ENCODE measurements at regions not wholly inside any gene's neighbourhood (a gene's known extent, or its start where the extent isn't known, plus 50 kb on each side); places are given as distances from the start of the nearest gene placed in this dataset.
"Not testable (repeated sequence)": the region's sequence is repeated elsewhere in the genome, so short reads cannot be mapped to it uniquely, and the experiment has no call there.

- no peak for DNase-seq
Observed at GRCh38 chr2:136327162-136327852, 209.4 kb upstream of the CXCR4 start.

GRCh38 chr2:136325844-136326331 is 207.9 kb upstream of the CXCR4 start:
- no peak for DNase-seq

GRCh38 chr2:136324966-136325365 is 207.0 kb upstream of the CXCR4 start:
- DNase-seq: no peak

GRCh38 chr2:136323935-136324334 is 206.0 kb upstream of the CXCR4 start:
- no peak for DNase-seq

GRCh38 chr2:136323195-136323594 is 205.2 kb upstream of the CXCR4 start:
- DNase-seq: no peak

GRCh38 chr2:136322428-136322827 is 204.5 kb upstream of the CXCR4 start:
- DNase-seq: no peak

GRCh38 chr2:136319651-136320050 is 201.7 kb upstream of the CXCR4 start:
- DNase-seq: no peak

- no peak for DNase-seq
Observed at GRCh38 chr2:136319237-136319636, 201.3 kb upstream of the CXCR4 start.

- DNase-seq: no peak
Observed at GRCh38 chr2:136314240-136314639, 196.3 kb upstream of the CXCR4 start.

- DNase-seq: not testable (repeated sequence)
Observed at GRCh38 chr2:136312568-136312967, 194.6 kb upstream of the CXCR4 start.

GRCh38 chr2:136310797-136311603 is 193.1 kb upstream of the CXCR4 start:
- DNase-seq: no peak

- DNase-seq: no peak
Observed at GRCh38 chr2:136310005-136310495, 192.1 kb upstream of the CXCR4 start.

- DNase-seq: no peak
Observed at GRCh38 chr2:136308611-136309010, 190.7 kb upstream of the CXCR4 start.

- DNase-seq: no peak
Observed at GRCh38 chr2:136306836-136307235, 188.9 kb upstream of the CXCR4 start.

- DNase-seq: no peak
Observed at GRCh38 chr2:136305517-136306192, 187.7 kb upstream of the CXCR4 start.

- DNase-seq: no peak
Observed at GRCh38 chr2:136301006-136301405, 183.1 kb upstream of the CXCR4 start.

GRCh38 chr2:136298631-136299030 is 180.7 kb upstream of the CXCR4 start:
- DNase-seq: no peak

- DNase-seq: no peak
Observed at GRCh38 chr2:136297994-136298393, 180.0 kb upstream of the CXCR4 start.

- no peak for DNase-seq
Observed at GRCh38 chr2:136297312-136297711, 179.4 kb upstream of the CXCR4 start.

GRCh38 chr2:136295168-136295567 is 177.2 kb upstream of the CXCR4 start:
- DNase-seq: no peak

- DNase-seq: no peak
Observed at GRCh38 chr2:136291871-136292270, 173.9 kb upstream of the CXCR4 start.

GRCh38 chr2:136290326-136290725 is 172.4 kb upstream of the CXCR4 start:
- DNase-seq: no peak

Measured in right lung (tissue), 2 donors.